Cardiac septum (tissue), 1 donor: ENCODE measurements at regions not wholly inside any gene's neighbourhood (a gene's known extent, or its start where the extent isn't known, plus 50 kb on each side); places are given as distances from the start of the nearest gene placed in this dataset.
"Not testable (repeated sequence)": the region's sequence is repeated elsewhere in the genome, so short reads cannot be mapped to it uniquely, and the experiment has no call there.

Source experiments
- DNase-seq: peaks from one replicate; pipeline ENCODE4 v3.0.0-alpha.2; 2020; ENCODE audit warnings: low spot score
- intact Hi-C: fragments of 100-400 bp; cut with DNase I; formaldehyde crosslinking; loops from one replicate; pipeline ENCODE4 v1.14.0; 2022
- donor health status: DM: no; HTN: no; CAD: no.

GRCh38 chr5:13640270-13640669 lies 304.2 kb downstream of the DNAH5 start:
- DNase-seq = no peak
- intact Hi-C loops = no loop called here

GRCh38 chr5:13632676-13633075 lies 311.8 kb downstream of the DNAH5 start:
- intact Hi-C loops = no loop called here
- no peak for DNase-seq

- no peak for DNase-seq
- intact Hi-C loops = no loop called here
Observed at GRCh38 chr5:13629218-13629617, 315.3 kb downstream of the DNAH5 start.

GRCh38 chr5:13627673-13628454 lies 316.6 kb downstream of the DNAH5 start:
- intact Hi-C loops = no loop called here
- no peak for DNase-seq

- no peak for DNase-seq
- intact Hi-C loops = no loop called here
Observed at GRCh38 chr5:13625616-13626198, 318.8 kb downstream of the DNAH5 start.

DNA sequence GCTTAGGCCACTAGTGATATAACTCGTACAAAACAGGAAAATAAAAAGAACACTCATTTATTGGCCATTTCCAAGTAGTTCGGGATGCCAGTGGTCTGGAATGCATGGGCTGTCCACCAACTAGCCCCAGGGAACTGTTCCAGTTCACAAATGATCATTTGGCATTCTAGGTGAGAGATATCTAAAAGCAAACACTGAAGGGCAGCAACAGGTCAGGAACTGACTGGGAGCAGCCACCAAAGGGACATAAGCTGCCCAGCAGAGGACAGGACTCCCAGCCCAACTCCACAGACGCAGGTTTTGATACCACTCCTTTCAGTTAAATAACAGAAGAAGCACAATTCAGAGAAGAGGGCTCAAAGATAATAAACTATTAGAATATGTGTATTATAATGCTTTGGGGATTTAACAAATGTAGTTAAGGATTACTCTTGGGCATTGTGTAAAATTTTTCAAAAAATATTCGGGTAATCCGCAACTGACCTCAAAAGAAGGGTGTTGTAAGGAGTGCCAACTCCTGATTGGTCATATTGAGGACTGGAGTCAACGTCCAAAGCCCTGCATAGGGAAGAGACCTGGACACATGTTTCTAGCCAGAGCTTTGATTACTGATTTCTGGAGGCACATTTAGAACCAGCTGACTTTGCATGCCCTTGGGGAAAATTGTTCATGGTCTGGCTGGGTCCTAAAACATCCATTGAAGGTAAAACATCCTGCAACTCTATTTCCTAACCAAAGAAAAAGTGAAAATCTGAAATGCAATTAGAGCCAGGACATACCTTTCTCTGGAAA lies 320.0 kb downstream of the DNAH5 start:
- intact Hi-C loops = no loop called here
- DNase-seq = no peak

DNA sequence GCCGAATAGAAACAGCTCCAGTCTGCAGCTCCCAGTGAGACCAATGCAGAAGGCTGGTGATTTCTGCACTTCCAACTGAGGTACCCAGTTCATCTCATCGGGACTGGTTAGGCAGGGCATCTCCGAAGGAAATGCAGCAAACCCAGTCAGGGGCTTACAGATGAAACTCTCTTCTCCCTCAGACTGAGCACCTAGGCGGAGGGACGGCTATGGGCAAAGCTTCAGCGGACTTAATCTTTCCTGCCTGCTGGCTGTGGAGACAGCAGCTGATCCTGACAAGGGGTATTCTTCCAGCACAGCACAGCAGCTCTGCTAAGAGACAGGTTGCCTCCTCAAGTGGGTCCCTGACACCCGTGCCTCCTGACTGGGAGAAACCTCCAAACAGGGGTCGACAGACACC lies 330.9 kb downstream of the DNAH5 start:
- intact Hi-C loops = no loop called here
- no peak for DNase-seq

- intact Hi-C loops = no loop called here
- no peak for DNase-seq
Observed at GRCh38 chr5:13611604-13612003, 332.9 kb downstream of the DNAH5 start.

DNA sequence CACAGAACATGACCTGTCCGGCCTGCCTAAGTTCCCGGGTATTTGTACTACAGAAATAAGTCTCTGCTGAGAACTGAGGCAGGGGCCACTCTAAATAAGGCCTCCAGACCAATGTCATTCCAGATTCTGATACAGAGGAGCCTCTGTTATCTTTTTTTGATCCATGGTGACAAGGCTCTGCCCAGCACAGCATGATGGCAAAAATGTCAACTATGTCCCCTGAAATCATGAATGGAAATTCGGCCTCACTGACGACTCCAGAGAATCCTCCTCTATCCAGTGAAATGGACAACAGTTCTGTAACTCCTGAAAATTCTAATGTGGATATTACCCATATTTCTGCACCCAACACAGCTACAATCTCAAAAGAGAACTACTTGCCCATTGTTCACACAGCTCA lies 335.0 kb downstream of the DNAH5 start:
- intact Hi-C loops = no loop called here
- no peak for DNase-seq

GRCh38 chr5:13606051-13606450 lies 338.4 kb downstream of the DNAH5 start:
- no peak for DNase-seq
- intact Hi-C loops = no loop called here

- intact Hi-C loops = no loop called here
- DNase-seq = no peak
Observed at GRCh38 chr5:13601112-13601511, 343.4 kb downstream of the DNAH5 start.

- no peak for DNase-seq
- intact Hi-C loops = no loop called here
Observed at GRCh38 chr5:13595978-13596377, 348.5 kb downstream of the DNAH5 start.

- intact Hi-C loops = no loop called here
Observed at GRCh38 chr5:13591621-13592020, 352.9 kb downstream of the DNAH5 start.

GRCh38 chr5:13585324-13585723 lies 359.2 kb downstream of the DNAH5 start:
- intact Hi-C loops = no loop called here
- DNase-seq = no peak

More at GRCh38 chr5:13591621-13592020, 352.9 kb downstream of the DNAH5 start:
- no peak for DNase-seq

DNA sequence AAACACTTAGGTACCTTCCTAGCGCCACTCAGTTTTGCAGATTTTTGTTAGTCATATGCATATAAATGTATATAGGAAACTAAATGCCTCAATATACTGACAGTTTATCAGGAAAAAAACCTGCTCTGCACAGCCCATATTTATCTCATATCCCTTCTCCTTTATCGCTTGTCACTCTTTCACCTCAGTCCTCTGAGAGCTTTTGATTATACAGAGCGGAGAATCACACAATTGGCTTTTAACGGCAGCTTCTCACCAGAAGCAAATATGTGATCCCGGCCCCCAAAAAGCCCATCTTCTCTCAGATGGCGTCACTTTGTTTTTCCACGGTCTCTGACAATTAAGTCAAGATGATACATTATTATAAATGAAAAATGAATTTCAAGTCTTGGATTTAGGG lies 362.6 kb downstream of the DNAH5 start:
- intact Hi-C loops = no loop called here

GRCh38 chr5:13581132-13581531 lies 363.4 kb downstream of the DNAH5 start:
- intact Hi-C loops = no loop called here
- DNase-seq = no peak

More for the DNA sequence above, 362.6 kb downstream of the DNAH5 start:
- DNase-seq = no peak

- no peak for DNase-seq
- intact Hi-C loops = no loop called here
Observed at GRCh38 chr5:13580058-13580457, 364.4 kb downstream of the DNAH5 start.

DNA sequence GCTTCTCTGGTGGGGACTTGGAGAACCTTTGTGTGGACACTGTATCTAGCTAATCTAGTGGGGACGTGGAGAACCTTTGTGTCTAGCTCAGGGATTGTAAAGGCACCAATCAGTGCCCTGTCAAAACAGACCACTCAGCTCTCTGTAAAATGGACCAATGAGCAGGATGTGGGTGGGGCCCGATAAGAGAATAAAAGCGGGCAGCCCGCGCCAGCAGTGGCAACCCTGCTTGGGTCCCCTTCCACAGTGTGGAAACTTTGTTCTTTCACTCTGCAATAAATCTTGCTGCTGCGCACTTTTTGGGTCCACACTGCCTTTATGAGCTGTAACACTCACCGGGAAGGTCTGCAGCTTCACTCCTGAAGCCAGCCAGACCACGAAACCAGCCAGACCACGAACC lies 365.4 kb downstream of the DNAH5 start:
- DNase-seq, intact Hi-C loops: not testable (repeated sequence)

- DNase-seq, intact Hi-C loops: not testable (repeated sequence)
Observed at GRCh38 chr5:13578311-13579039, 366.0 kb downstream of the DNAH5 start.

DNA sequence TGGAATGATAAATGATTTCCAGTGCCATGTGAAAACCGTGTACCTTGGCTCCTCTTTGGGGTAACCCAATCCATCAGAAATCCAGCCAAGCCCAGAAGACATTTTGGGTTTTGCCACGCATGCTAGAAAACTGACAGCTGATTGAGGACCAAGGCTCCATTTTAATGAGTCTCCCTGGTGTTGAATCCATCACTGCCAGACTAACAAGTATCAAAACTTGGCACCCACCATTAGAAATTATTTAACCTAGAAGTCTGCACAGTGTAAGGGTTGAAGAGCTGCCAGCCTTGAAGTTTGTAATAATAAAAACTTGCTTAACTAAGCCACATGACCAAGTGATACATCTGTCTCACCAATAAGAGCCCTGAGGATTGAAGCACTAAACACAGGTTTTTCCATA lies 369.9 kb downstream of the DNAH5 start:
- DNase-seq = no peak
- intact Hi-C loops = no loop called here
